DND-41 (cell line): ENCODE measurements at regions not wholly inside any gene's neighbourhood (a gene's known extent, or its start where the extent isn't known, plus 50 kb on each side); places are given as distances from the start of the nearest gene placed in this dataset.

ENCODE experiments used
- ATAC-seq: fragments of 200-7000 bp; cut with Tn5 transposase; 3 replicates; pipeline ENCODE4 v1.9.1; 2021; ENCODE audit warnings: low read depth; ENCODE audit not compliant: insufficient read depth
- DNase-seq: peaks from one replicate; pipeline ENCODE4 v3.0.0-alpha.2; 2020
- H2AFZ ChIP-seq: 2 replicates; pipeline ENCODE4 v1.6.0; 2012; ENCODE audit warnings: low read depth, low read length
- H3K27ac ChIP-seq: 2 replicates; pipeline ENCODE4 v1.5.1; 2012; ENCODE audit warnings: low read length, inconsistent platforms
- H3K27me3 ChIP-seq: fragments of 200-600 bp; sonication (generic); 2 replicates; pipeline ENCODE4 v1.6.0; 2012; ENCODE audit warnings: low read length, mild to moderate bottlenecking, inconsistent platforms; ENCODE audit not compliant: insufficient read depth, poor library complexity
- H3K36me3 ChIP-seq: 2 replicates; pipeline ENCODE4 v1.5.1; 2012; ENCODE audit warnings: low read length, inconsistent platforms; ENCODE audit not compliant: insufficient read depth
- H3K4me1 ChIP-seq: 2 replicates; pipeline ENCODE4 v1.5.1; 2012; ENCODE audit warnings: mild to moderate bottlenecking, low read length; ENCODE audit not compliant: insufficient read depth
- H3K4me2 ChIP-seq: 2 replicates; pipeline ENCODE4 v1.6.0; 2012; ENCODE audit warnings: mild to moderate bottlenecking, moderate library complexity, low read length, inconsistent platforms; ENCODE audit not compliant: insufficient read depth
- H3K4me3 ChIP-seq, 2 experiments: fragments of 200-600 bp in 1 of 2; shearing (Covaris generic) in 1 of 2; 2 replicates each; pipeline ENCODE4 v1.5.1; 2012 to 2016; ENCODE audit warnings: inconsistent platforms in 2 of 2, low read length in 2 of 2, mild to moderate bottlenecking in 2 of 2, low read depth in 1 of 2, moderate library complexity in 1 of 2
- H3K79me2 ChIP-seq: 2 replicates; pipeline ENCODE4 v1.6.0; 2012; ENCODE audit warnings: low read length, inconsistent platforms; ENCODE audit not compliant: insufficient read depth
- H3K9ac ChIP-seq: 2 replicates; pipeline ENCODE4 v1.6.0; 2012; ENCODE audit warnings: low read depth, mild to moderate bottlenecking, inconsistent platforms, low read length, moderate library complexity
- H3K9me3 ChIP-seq: 2 replicates; pipeline ENCODE4 v1.5.1; 2012; ENCODE audit warnings: low read length, moderate library complexity, mild to moderate bottlenecking, inconsistent platforms; ENCODE audit not compliant: insufficient read depth, severe bottlenecking
- H4K20me1 ChIP-seq: 2 replicates; pipeline ENCODE4 v1.6.0; 2012; ENCODE audit warnings: low read length; ENCODE audit not compliant: insufficient read depth
- CTCF ChIP-seq: IDR thresholded peaks from 2 replicates; pipeline ENCODE4 v1.5.1; 2012; ENCODE audit warnings: borderline replicate concordance, low read length, moderate library complexity, mild to moderate bottlenecking; ENCODE audit not compliant: poor library complexity, severe bottlenecking; ENCODE audit errors: extremely low read depth
- EZH2 ChIP-seq: IDR thresholded peaks from 3 replicates; pipeline ENCODE4 v1.6.1; 2012; ENCODE audit warnings: borderline replicate concordance, low read depth, mild to moderate bottlenecking, moderate library complexity, low read length, inconsistent platforms; ENCODE audit not compliant: severe bottlenecking

- Histone ChIP-seq H3K79me2 (no peaks in the 10 kb centered on the region), H4K20me1 (no peaks in the 10 kb centered on the region), H3K4me2 (no peak overlapping the region), H3K27me3 (no peaks in the 10 kb centered on the region), H3K36me3 (no peaks in the 10 kb centered on the region), H3K9ac (no peak overlapping the region), H3K9me3 (peaks cover 5% of the 10 kb centered on the region), H2AFZ (no peak overlapping the region), H3K4me1 (peaks cover 44% of the 10 kb centered on the region), H3K27ac (no peak overlapping the region; the same call in 1 of the 2 replicates), H3K4me3 (no peak overlapping the region)
- TF ChIP-seq EZH2 (no peak), CTCF (no peak)
- no peak for DNase-seq
- ATAC-seq: no peak; the same call in 2 of the 3 replicates
Measured at GRCh38 chr12:46603776-46604456, 221.9 kb downstream of the SLC38A4 start.

- Histone ChIP-seq H3K36me3 (no peaks in the 10 kb centered on the region), H3K79me2 (no peaks in the 10 kb centered on the region), H3K27me3 (no peaks in the 10 kb centered on the region), H2AFZ (no peak overlapping the region), H3K4me1 (peaks cover 36% of the 10 kb centered on the region), H3K4me2 (no peak overlapping the region), H3K9me3 (peaks cover 5% of the 10 kb centered on the region), H3K27ac (peak overlapping the region; percentile 20), H4K20me1 (no peaks in the 10 kb centered on the region), H3K4me3 (no peak overlapping the region), H3K9ac (no peak overlapping the region)
- ATAC-seq (no peak), DNase-seq (no peak)
- no peak for TF ChIP-seq EZH2
- TF ChIP-seq CTCF: no peak
Measured at GRCh38 chr12:46602474-46602873, 223.3 kb downstream of the SLC38A4 start.

- no peak overlapping the region for H3K27ac ChIP-seq
- H3K4me1 ChIP-seq: peaks cover 1% of the 10 kb centered on the region
- peaks cover 5% of the 10 kb centered on the region for H3K9me3 ChIP-seq
- no peaks in the 10 kb centered on the region for H3K79me2 ChIP-seq
- H2AFZ ChIP-seq: no peak overlapping the region
- no peaks in the 10 kb centered on the region for H3K27me3 ChIP-seq
- H4K20me1 ChIP-seq: no peaks in the 10 kb centered on the region
- no peak for ATAC-seq
- no peak for DNase-seq
- H3K36me3 ChIP-seq: no peaks in the 10 kb centered on the region
- no peak overlapping the region for H3K9ac ChIP-seq
- TF ChIP-seq EZH2 (no peak), CTCF (no peak)
- no peak overlapping the region for H3K4me2 ChIP-seq
- H3K4me3 ChIP-seq: no peak overlapping the region
Measured at GRCh38 chr12:46590991-46591703, 218.6 kb upstream of the SLC38A2 start.
